Smooth muscle cell (in vitro differentiated cells): ENCODE measurements at regions not wholly inside any gene's neighbourhood (a gene's known extent, or its start where the extent isn't known, plus 50 kb on each side); places are given as distances from the start of the nearest gene placed in this dataset.

Source experiments
- DNase-seq: peaks from one replicate; lab custom pipeline; 2025; ENCODE audit not compliant: unreplicated experiment; lab: John Stamatoyannopoulos, UW
- H2AFZ ChIP-seq: fragments of 200-600 bp; sonication (generic); 2 replicates; pipeline ENCODE4 v1.6.0; 2016; ENCODE audit warnings: antibody characterized with exemption, low read depth, mild to moderate bottlenecking
- H3F3A ChIP-seq: fragments of 200-600 bp; sonication (generic); 2 replicates; pipeline ENCODE4 v1.6.0; 2017; ENCODE audit warnings: antibody characterized with exemption, low read depth
- H3K27ac ChIP-seq: fragments of 200-600 bp; sonication (generic); 2 replicates; pipeline ENCODE4 v1.5.1; 2016; ENCODE audit warnings: low read depth, mild to moderate bottlenecking
- H3K27me3 ChIP-seq: fragments of 200-600 bp; sonication (generic); 2 replicates; pipeline ENCODE4 v1.6.1; 2016; ENCODE audit warnings: low read depth, mild to moderate bottlenecking
- H3K36me3 ChIP-seq: fragments of 200-600 bp; sonication (generic); 2 replicates; pipeline ENCODE4 v1.5.1; 2016; ENCODE audit warnings: low read depth
- H3K4me1 ChIP-seq: fragments of 200-600 bp; sonication (generic); 2 replicates; pipeline ENCODE4 v1.5.1; 2016; ENCODE audit warnings: low read depth
- H3K4me2 ChIP-seq: fragments of 200-600 bp; sonication (generic); 2 replicates; pipeline ENCODE4 v1.6.0; 2016; ENCODE audit warnings: mild to moderate bottlenecking
- H3K4me3 ChIP-seq: fragments of 200-600 bp; sonication (generic); 2 replicates; pipeline ENCODE4 v1.5.1; 2016; ENCODE audit warnings: mild to moderate bottlenecking
- H3K79me2 ChIP-seq: fragments of 200-600 bp; sonication (generic); 2 replicates; pipeline ENCODE4 v1.6.0; 2016; ENCODE audit warnings: low read depth, mild to moderate bottlenecking
- H3K9ac ChIP-seq: fragments of 200-600 bp; sonication (generic); 2 replicates; pipeline ENCODE4 v1.6.0; 2016; ENCODE audit warnings: low read depth
- H3K9me3 ChIP-seq: fragments of 200-600 bp; sonication (generic); replicated peaks from 2 replicates; pipeline ENCODE4 v1.5.1; 2016; ENCODE audit warnings: low read depth
- H4K20me1 ChIP-seq: fragments of 200-600 bp; sonication (generic); 2 replicates; pipeline ENCODE4 v1.6.0; 2016; ENCODE audit warnings: low read depth
- CTCF ChIP-seq: fragments of 200-600 bp; sonication (generic); IDR thresholded peaks from 2 replicates; pipeline ENCODE4 v1.5.1; 2017; ENCODE audit warnings: borderline replicate concordance, mild to moderate bottlenecking, antibody characterized with exemption; ENCODE audit not compliant: insufficient read depth, poor library complexity, severe bottlenecking
- WGBS: methylation state at CpG from one replicate; pipeline ENCODE4 v1.1.7; 2016; ENCODE audit warnings: low lambda C conversion rate; 5-methylcytosine and 5-hydroxymethylcytosine counted together

GRCh38 chr18:40056079-40056692, 1898.8 kb upstream of the PIK3C3 start:
- H3K4me2 ChIP-seq, result no peak overlapping the region
- H2AFZ ChIP-seq, result no peak overlapping the region
- no peak for DNase-seq
- H3K27me3 ChIP-seq, result no peaks in the 10 kb centered on the region
- no peak overlapping the region for H3K27ac ChIP-seq
- no peaks in the 10 kb centered on the region for H3K4me1 ChIP-seq
- no peak overlapping the region for H3K4me3 ChIP-seq
- H3K79me2 ChIP-seq, result no peaks in the 10 kb centered on the region
- WGBS, result 98% methylated on average over 2 of the region's 2 CpGs
- no peaks in the 10 kb centered on the region for H3K36me3 ChIP-seq
- TF ChIP-seq CTCF, result no peak
- no peaks in the 10 kb centered on the region for H4K20me1 ChIP-seq
- H3K9me3 ChIP-seq, result no peaks in the 10 kb centered on the region
- H3F3A ChIP-seq, result no peaks in the 10 kb centered on the region
- no peak overlapping the region for H3K9ac ChIP-seq

- Histone ChIP-seq H3K27me3 (no peaks in the 10 kb centered on the region), H3K79me2 (no peaks in the 10 kb centered on the region), H3K9ac (no peak overlapping the region), H2AFZ (no peak overlapping the region), H3K4me1 (no peaks in the 10 kb centered on the region), H3K36me3 (no peaks in the 10 kb centered on the region), H3K4me3 (no peak overlapping the region), H4K20me1 (no peaks in the 10 kb centered on the region), H3K4me2 (no peak overlapping the region), H3K27ac (no peak overlapping the region), H3F3A (no peaks in the 10 kb centered on the region), H3K9me3 (no peaks in the 10 kb centered on the region)
- TF ChIP-seq CTCF, result no peak
- DNase-seq, result no peak
- 81% methylated on average over 5 of the region's 5 CpGs for WGBS
Observed at GRCh38 chr18:40055262-40055661, 1899.8 kb upstream of the PIK3C3 start.

GRCh38 chr18:40049716-40050115, 1905.3 kb upstream of the PIK3C3 start:
- no peak overlapping the region for H3K27ac ChIP-seq
- no peak overlapping the region for H3K4me2 ChIP-seq
- H3K79me2 ChIP-seq, result no peaks in the 10 kb centered on the region
- H3K9me3 ChIP-seq, result no peaks in the 10 kb centered on the region
- H3K4me3 ChIP-seq, result no peak overlapping the region
- no peaks in the 10 kb centered on the region for H4K20me1 ChIP-seq
- TF ChIP-seq CTCF, result no peak
- no peaks in the 10 kb centered on the region for H3K4me1 ChIP-seq
- no peaks in the 10 kb centered on the region for H3K36me3 ChIP-seq
- 73% methylated on average over 5 of the region's 5 CpGs for WGBS
- DNase-seq, result no peak
- no peak overlapping the region for H3K9ac ChIP-seq
- H3F3A ChIP-seq, result no peaks in the 10 kb centered on the region
- H3K27me3 ChIP-seq, result no peaks in the 10 kb centered on the region
- no peak overlapping the region for H2AFZ ChIP-seq
